ENCODE measurements at regions not wholly inside any gene's neighbourhood (a gene's known extent, or its start where the extent isn't known, plus 50 kb on each side); places are given as distances from the start of the nearest gene placed in this dataset.

DNA sequence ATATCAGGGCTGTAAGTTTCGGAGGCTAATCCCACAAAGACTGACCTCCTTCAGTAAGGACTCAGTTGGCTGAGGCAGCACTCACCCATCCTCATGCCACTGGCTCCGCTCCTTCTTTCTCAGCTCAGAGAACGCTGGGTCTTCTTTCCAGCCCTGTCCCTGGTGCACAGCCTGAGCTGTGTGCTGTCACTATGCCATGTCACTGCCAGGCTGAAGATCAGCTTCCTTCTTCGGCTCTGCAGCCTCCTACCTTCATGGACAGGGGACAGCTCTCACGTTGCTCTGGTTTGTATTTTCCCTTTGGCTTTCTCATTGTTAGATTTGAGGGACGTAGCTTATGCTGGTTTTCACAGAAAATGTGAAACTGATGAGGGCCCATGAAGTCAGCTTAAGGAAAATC is 437.3 kb downstream of the GLRX3 start:
- no peak for DNase-seq (ENCODE audit: low read depth, low spot score)
- no peak overlapping the region for H3K27ac Mint-ChIP-seq (ENCODE audit: unreplicated experiment)
- no peaks in the 10 kb centered on the region for H3K4me1 Mint-ChIP-seq
- TF ChIP-seq, protein P1, sequence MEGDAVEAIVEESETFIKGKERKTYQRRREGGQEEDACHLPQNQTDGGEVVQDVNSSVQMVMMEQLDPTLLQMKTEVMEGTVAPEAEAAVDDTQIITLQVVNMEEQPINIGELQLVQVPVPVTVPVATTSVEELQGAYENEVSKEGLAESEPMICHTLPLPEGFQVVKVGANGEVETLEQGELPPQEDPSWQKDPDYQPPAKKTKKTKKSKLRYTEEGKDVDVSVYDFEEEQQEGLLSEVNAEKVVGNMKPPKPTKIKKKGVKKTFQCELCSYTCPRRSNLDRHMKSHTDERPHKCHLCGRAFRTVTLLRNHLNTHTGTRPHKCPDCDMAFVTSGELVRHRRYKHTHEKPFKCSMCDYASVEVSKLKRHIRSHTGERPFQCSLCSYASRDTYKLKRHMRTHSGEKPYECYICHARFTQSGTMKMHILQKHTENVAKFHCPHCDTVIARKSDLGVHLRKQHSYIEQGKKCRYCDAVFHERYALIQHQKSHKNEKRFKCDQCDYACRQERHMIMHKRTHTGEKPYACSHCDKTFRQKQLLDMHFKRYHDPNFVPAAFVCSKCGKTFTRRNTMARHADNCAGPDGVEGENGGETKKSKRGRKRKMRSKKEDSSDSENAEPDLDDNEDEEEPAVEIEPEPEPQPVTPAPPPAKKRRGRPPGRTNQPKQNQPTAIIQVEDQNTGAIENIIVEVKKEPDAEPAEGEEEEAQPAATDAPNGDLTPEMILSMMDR (conservative IDR thresholded peaks at IDR 0.05): no peak
- H3K9me3 Mint-ChIP-seq: no peaks in the 10 kb centered on the region
- H3K4me3 Mint-ChIP-seq: no peak overlapping the region
- no peaks in the 10 kb centered on the region for H3K36me3 Mint-ChIP-seq (ENCODE audit: low read depth)
- peaks cover 33% of the 10 kb centered on the region for H3K27me3 Mint-ChIP-seq (ENCODE audit: low read depth)

DNA sequence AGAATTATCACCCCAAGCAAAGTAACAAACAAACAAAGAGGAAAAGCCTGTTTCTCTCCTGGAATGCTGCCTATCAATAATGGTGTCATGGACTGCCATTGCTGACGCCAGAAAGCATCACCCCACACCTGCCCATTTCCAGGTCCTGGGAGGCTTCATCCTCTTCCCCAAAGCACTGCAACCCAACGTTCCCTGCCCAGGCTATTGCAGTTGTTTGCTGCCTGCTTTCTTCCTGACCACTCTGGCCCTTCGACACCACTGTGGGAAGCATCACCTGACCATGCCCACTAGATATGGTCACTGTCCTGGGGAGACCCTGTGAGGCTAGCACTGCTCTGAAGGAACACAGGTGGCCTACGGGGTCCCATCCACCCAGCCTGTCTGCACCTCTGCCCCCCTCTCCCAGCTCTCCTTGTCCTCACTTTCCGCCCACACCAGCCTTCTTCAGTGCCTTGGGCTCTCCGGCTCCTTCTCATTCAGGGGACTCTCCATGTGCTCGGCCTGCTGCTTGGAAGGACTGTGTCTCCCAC is 439.6 kb downstream of the GLRX3 start:
- H3K27ac Mint-ChIP-seq (ENCODE audit: unreplicated experiment): no peak overlapping the region
- DNase-seq (ENCODE audit: low read depth, low spot score): no peak
- H3K9me3 Mint-ChIP-seq: no peaks in the 10 kb centered on the region
- TF ChIP-seq, protein P1 (conservative IDR thresholded peaks at IDR 0.05): no peak
- H3K27me3 Mint-ChIP-seq (ENCODE audit: low read depth): peaks cover 49% of the 10 kb centered on the region
- no peak overlapping the region for H3K4me3 Mint-ChIP-seq
- no peaks in the 10 kb centered on the region for H3K4me1 Mint-ChIP-seq
- no peaks in the 10 kb centered on the region for H3K36me3 Mint-ChIP-seq (ENCODE audit: low read depth)

DNA sequence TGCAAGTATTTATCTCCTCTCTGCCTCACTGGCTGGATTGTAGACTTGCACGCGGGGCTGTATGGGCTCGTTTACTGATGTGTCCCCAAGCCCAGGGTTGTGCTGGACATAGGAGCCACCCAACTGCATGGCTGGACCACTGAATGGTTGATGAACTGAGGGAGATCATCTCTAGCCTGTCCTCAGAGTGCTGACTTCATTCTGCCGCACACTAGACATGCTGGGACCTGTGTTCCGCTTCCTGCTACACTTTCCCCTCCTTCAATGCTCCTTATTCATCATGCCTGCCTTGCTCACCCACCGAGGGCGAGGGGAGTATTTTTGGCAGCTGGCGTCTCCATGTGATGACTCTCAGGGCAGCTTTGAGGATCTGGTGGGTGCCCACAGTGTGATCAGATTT is 440.2 kb downstream of the GLRX3 start:
- Mint-ChIP-seq H3K36me3 (ENCODE audit: low read depth) (no peaks in the 10 kb centered on the region), H3K4me1 (no peaks in the 10 kb centered on the region), H3K9me3 (no peaks in the 10 kb centered on the region), H3K4me3 (no peak overlapping the region), H3K27me3 (ENCODE audit: low read depth) (peaks cover 50% of the 10 kb centered on the region), H3K27ac (ENCODE audit: unreplicated experiment) (no peak overlapping the region)
- TF ChIP-seq, protein P1 (conservative IDR thresholded peaks at IDR 0.05): no peak
- no peak for DNase-seq (ENCODE audit: low read depth, low spot score)

DNA sequence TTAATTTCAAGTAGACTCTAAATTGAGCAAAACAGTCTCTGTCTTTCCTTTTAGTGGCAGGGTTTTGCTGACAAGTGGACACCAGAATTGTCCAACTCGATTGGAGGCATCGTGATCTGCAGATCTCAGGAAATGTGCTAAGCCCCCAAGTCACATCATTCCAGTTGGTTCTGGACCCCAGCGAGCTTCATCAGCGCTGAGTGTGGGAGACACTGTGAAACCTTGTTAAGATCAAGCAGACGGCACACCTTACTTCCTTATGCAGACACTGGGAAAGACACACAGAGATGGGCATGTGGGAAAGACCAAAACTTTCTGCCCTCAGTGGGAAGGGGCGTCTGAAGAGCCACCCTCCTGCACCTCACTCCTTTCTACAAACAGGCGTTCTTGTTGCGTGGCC is 440.8 kb downstream of the GLRX3 start:
- Mint-ChIP-seq H3K9me3 (no peaks in the 10 kb centered on the region), H3K36me3 (ENCODE audit: low read depth) (no peaks in the 10 kb centered on the region), H3K4me3 (no peak overlapping the region), H3K27ac (ENCODE audit: unreplicated experiment) (no peak overlapping the region), H3K4me1 (no peaks in the 10 kb centered on the region), H3K27me3 (ENCODE audit: low read depth) (peaks cover 45% of the 10 kb centered on the region)
- TF ChIP-seq, protein P1 (conservative IDR thresholded peaks at IDR 0.05): no peak
- DNase-seq (ENCODE audit: low read depth, low spot score): no peak

DNA sequence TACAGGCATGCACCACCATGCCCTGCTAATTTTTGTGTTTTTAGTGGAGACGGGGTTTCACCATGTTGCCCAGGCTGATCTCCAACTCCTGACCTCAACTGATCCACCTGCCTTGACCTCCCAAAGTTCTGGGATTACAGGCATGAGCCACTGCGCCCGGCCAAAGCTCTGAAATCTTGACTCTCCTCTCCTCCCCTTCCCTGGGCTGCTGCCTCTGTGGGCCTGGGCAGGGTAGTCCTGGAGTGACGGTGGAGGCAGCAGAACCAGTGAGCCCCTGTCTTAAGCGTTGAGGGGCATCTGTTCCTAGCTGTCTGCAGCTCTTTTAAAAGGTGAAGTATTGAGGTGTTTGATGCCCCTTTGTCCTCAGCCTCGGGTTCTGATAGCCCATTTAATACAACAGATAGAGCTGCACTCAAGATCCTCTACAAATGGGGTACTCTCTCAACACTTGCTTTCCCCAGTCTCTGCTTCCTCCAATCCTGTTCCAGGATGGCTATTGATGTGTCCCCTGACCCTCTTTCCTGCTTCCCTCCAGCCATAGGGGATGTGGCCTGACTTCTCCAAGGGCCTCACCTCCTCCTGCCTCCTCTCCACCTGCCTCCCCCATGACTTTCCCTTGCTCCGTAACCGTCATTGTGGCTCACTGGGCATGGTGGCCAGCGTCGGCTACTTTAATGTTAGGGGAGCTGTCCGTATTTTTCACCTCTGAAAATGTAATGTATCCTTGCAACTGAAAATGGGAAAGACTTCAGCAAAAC is 442.5 kb downstream of the GLRX3 start:
- H3K36me3 Mint-ChIP-seq (ENCODE audit: low read depth): no peaks in the 10 kb centered on the region
- H3K27ac Mint-ChIP-seq (ENCODE audit: unreplicated experiment): no peak overlapping the region
- TF ChIP-seq, protein P1 (conservative IDR thresholded peaks at IDR 0.05): no peak
- no peak overlapping the region for H3K4me3 Mint-ChIP-seq
- H3K27me3 Mint-ChIP-seq (ENCODE audit: low read depth): peaks cover 37% of the 10 kb centered on the region
- no peaks in the 10 kb centered on the region for H3K4me1 Mint-ChIP-seq
- no peaks in the 10 kb centered on the region for H3K9me3 Mint-ChIP-seq
- no peak for DNase-seq (ENCODE audit: low read depth, low spot score)

Measured in neural crest cell (in vitro differentiated cells).